Coronary artery (tissue), 2 donors: ENCODE measurements at regions not wholly inside any gene's neighbourhood (a gene's known extent, or its start where the extent isn't known, plus 50 kb on each side); places are given as distances from the start of the nearest gene placed in this dataset.

Experiments
- DNase-seq: peaks from one replicate; pipeline ENCODE4 v3.0.0-alpha.2; 2017; ENCODE audit warnings: low spot score
- H3K27ac ChIP-seq, 2 donors: fragments of 200-600 bp; sonication (generic); one replicate each; pipeline ENCODE4 v1.5.1; 2016 to 2019
- H3K4me3 ChIP-seq: fragments of 200-600 bp; sonication (generic); 2 replicates; pipeline ENCODE4 v1.5.1; 2016; ENCODE audit warnings: mild to moderate bottlenecking, moderate library complexity
- CTCF ChIP-seq: fragments of 200-600 bp; sonication (generic); IDR thresholded peaks from one replicate; pipeline ENCODE4 v1.5.1; 2019; ENCODE audit warnings: antibody characterized with exemption

GRCh38 chr12:58656254-58657009 is 263.9 kb downstream of the LRIG3 start:
- no peak for TF ChIP-seq CTCF
- Histone ChIP-seq H3K27ac (no peak overlapping the region), H3K4me3 (no peak overlapping the region)
- no peak for DNase-seq

DNA sequence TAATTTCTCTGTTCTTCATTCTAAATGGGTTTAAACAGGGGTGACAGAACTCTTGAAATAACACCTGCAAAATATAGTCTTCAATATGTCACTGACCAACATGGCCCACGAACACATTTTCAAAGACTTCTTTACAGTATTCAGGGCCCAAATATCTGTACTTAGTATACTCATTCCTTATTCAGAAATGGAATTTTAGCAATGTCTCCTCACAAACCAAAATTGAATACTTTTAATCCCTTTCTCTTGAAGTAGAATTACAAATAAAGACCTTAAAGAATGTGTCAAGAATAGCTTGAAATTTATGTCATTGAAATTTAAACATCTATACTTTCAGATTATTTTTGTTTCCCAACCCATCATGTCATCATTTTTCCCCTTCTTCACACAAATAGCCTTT is 263.1 kb downstream of the LRIG3 start:
- no peak for DNase-seq
- H3K4me3 ChIP-seq: no peak overlapping the region
- no peak overlapping the region for H3K27ac ChIP-seq
- TF ChIP-seq CTCF: no peak

DNA sequence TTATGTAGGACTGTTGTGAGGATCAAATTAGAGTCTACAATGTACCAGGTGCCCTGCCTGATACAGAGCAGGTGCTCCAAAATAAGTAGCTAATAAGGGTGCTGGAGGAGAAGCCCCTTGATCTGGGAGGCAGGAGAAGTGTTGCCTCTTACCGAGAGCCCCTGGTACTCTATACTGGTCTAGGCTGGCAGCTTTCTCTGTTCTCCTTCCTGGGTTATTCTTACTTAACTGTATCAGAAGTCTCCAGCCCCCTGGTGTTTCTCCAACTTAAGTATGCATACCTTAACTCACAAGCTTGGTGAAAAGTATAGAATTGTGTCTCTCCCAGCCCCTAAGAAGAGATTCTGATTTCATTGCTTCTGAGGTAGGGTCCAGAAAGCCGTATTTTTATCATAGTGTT is 254.9 kb downstream of the LRIG3 start:
- DNase-seq: no peak
- no peak overlapping the region for H3K27ac ChIP-seq
- TF ChIP-seq CTCF: no peak
- H3K4me3 ChIP-seq: no peak overlapping the region

- Histone ChIP-seq H3K27ac (no peak overlapping the region), H3K4me3 (no peak overlapping the region)
- DNase-seq: no peak
- no peak for TF ChIP-seq CTCF
These were observed 252.1 kb downstream of the LRIG3 start for GRCh38 chr12:58668233-58668632.

- no peak for TF ChIP-seq CTCF
These were observed 251.4 kb downstream of the LRIG3 start for GRCh38 chr12:58668871-58669270.

GRCh38 chr12:58670623-58671022 is 249.7 kb downstream of the LRIG3 start:
- no peak for DNase-seq
- Histone ChIP-seq H3K4me3 (no peak overlapping the region), H3K27ac (no peak overlapping the region)
- no peak for TF ChIP-seq CTCF

More at GRCh38 chr12:58668871-58669270, 251.4 kb downstream of the LRIG3 start:
- Histone ChIP-seq H3K4me3 (no peak overlapping the region), H3K27ac (no peak overlapping the region)
- no peak for DNase-seq

- no peak for TF ChIP-seq CTCF
- Histone ChIP-seq H3K4me3 (no peak overlapping the region), H3K27ac (no peak overlapping the region)
- no peak for DNase-seq
These were observed 249.1 kb downstream of the LRIG3 start for GRCh38 chr12:58671196-58671595.
